ENCODE measurements at regions not wholly inside any gene's neighbourhood (a gene's known extent, or its start where the extent isn't known, plus 50 kb on each side); places are given as distances from the start of the nearest gene placed in this dataset.

- Mint-ChIP-seq H3K27me3 (peaks cover 48% of the 10 kb centered on the region), H3K4me1 (ENCODE audit: low read depth) (no peaks in the 10 kb centered on the region), H3K36me3 (ENCODE audit: insufficient read depth) (no peaks in the 10 kb centered on the region), H3K4me3 (ENCODE audit: low read depth) (no peak overlapping the region), H3K27ac (no peak overlapping the region), H3K9me3 (ENCODE audit: low read depth) (no peaks in the 10 kb centered on the region)
- no peak for TF ChIP-seq CTCF (IDR thresholded peaks at IDR 0.05; ENCODE audit: unreplicated experiment)
- no peak for DNase-seq (ENCODE audit: low spot score, unreplicated experiment)
These were observed 497.2 kb downstream of the BUD13 start for GRCh38 chr11:116275635-116276034.

GRCh38 chr11:116274521-116274920 lies 498.3 kb downstream of the BUD13 start:
- TF ChIP-seq CTCF (IDR thresholded peaks at IDR 0.05; ENCODE audit: unreplicated experiment), result no peak
- no peaks in the 10 kb centered on the region for H3K36me3 Mint-ChIP-seq (ENCODE audit: insufficient read depth)
- H3K4me3 Mint-ChIP-seq (ENCODE audit: low read depth), result no peak overlapping the region
- peaks cover 42% of the 10 kb centered on the region for H3K27me3 Mint-ChIP-seq
- H3K27ac Mint-ChIP-seq, result no peak overlapping the region
- H3K9me3 Mint-ChIP-seq (ENCODE audit: low read depth), result no peaks in the 10 kb centered on the region
- no peaks in the 10 kb centered on the region for H3K4me1 Mint-ChIP-seq (ENCODE audit: low read depth)
- DNase-seq (ENCODE audit: low spot score, unreplicated experiment), result no peak

- Mint-ChIP-seq H3K27ac (no peak overlapping the region), H3K4me3 (ENCODE audit: low read depth) (no peak overlapping the region), H3K27me3 (peaks cover 34% of the 10 kb centered on the region), H3K4me1 (ENCODE audit: low read depth) (no peaks in the 10 kb centered on the region), H3K36me3 (ENCODE audit: insufficient read depth) (no peaks in the 10 kb centered on the region), H3K9me3 (ENCODE audit: low read depth) (no peaks in the 10 kb centered on the region)
- no peak for TF ChIP-seq CTCF (IDR thresholded peaks at IDR 0.05; ENCODE audit: unreplicated experiment)
- DNase-seq (ENCODE audit: low spot score, unreplicated experiment), result no peak
These were observed 500.5 kb downstream of the BUD13 start for GRCh38 chr11:116272181-116272789.

GRCh38 chr11:116271479-116271878 lies 501.3 kb downstream of the BUD13 start:
- Mint-ChIP-seq H3K27me3 (peaks cover 34% of the 10 kb centered on the region), H3K4me3 (ENCODE audit: low read depth) (no peak overlapping the region), H3K9me3 (ENCODE audit: low read depth) (no peaks in the 10 kb centered on the region), H3K4me1 (ENCODE audit: low read depth) (no peaks in the 10 kb centered on the region), H3K36me3 (ENCODE audit: insufficient read depth) (no peaks in the 10 kb centered on the region), H3K27ac (no peak overlapping the region)
- TF ChIP-seq CTCF (IDR thresholded peaks at IDR 0.05; ENCODE audit: unreplicated experiment), result no peak
- no peak for DNase-seq (ENCODE audit: low spot score, unreplicated experiment)

GRCh38 chr11:116267146-116267545 lies 505.6 kb downstream of the BUD13 start:
- no peak for TF ChIP-seq CTCF (IDR thresholded peaks at IDR 0.05; ENCODE audit: unreplicated experiment)
- Mint-ChIP-seq H3K36me3 (ENCODE audit: insufficient read depth) (no peaks in the 10 kb centered on the region), H3K27me3 (peaks cover 47% of the 10 kb centered on the region), H3K9me3 (ENCODE audit: low read depth) (no peaks in the 10 kb centered on the region), H3K4me3 (ENCODE audit: low read depth) (no peak overlapping the region), H3K4me1 (ENCODE audit: low read depth) (no peaks in the 10 kb centered on the region), H3K27ac (no peak overlapping the region)
- no peak for DNase-seq (ENCODE audit: low spot score, unreplicated experiment)

All from progenitor cell of endocrine pancreas (in vitro differentiated cells).